HFFc6 (cell line): ENCODE measurements at regions not wholly inside any gene's neighbourhood (a gene's known extent, or its start where the extent isn't known, plus 50 kb on each side); places are given as distances from the start of the nearest gene placed in this dataset.
"Not testable (repeated sequence)": the region's sequence is repeated elsewhere in the genome, so short reads cannot be mapped to it uniquely, and the experiment has no call there.

ENCODE experiments used
- DNase-seq: peaks from one replicate; pipeline ENCODE4 v3.0.0-alpha.2; 2018
- H3K27ac Mint-ChIP-seq: 2 replicates; pipeline ENCODE4 v1.8.0; 2020; ENCODE audit warnings: mild to moderate bottlenecking, mixed read lengths
- H3K27me3 Mint-ChIP-seq: 2 replicates; pipeline ENCODE4 v1.8.0; 2021; ENCODE audit warnings: mild to moderate bottlenecking, moderate library complexity, mixed read lengths; ENCODE audit not compliant: insufficient read depth
- H3K36me3 Mint-ChIP-seq: 2 replicates; pipeline ENCODE4 v1.8.0; 2021; ENCODE audit warnings: low read depth, mixed read lengths
- H3K4me1 Mint-ChIP-seq: 2 replicates; pipeline ENCODE4 v1.8.0; 2020; ENCODE audit warnings: low read depth, mixed read lengths
- H3K4me3 Mint-ChIP-seq: 2 replicates; pipeline ENCODE4 v1.8.0; 2020; ENCODE audit warnings: mild to moderate bottlenecking, moderate library complexity, mixed read lengths
- H3K9me3 Mint-ChIP-seq: 2 replicates; pipeline ENCODE4 v1.8.0; 2020; ENCODE audit warnings: mild to moderate bottlenecking, mixed read lengths
- TF ChIP-seq, protein P1 (sequence below): fragments of 200-600 bp; sonication (generic); IDR thresholded peaks from 2 replicates; pipeline ENCODE4 v1.5.0; 2021; ENCODE audit warnings: antibody characterized with exemption, mild to moderate bottlenecking

DNA sequence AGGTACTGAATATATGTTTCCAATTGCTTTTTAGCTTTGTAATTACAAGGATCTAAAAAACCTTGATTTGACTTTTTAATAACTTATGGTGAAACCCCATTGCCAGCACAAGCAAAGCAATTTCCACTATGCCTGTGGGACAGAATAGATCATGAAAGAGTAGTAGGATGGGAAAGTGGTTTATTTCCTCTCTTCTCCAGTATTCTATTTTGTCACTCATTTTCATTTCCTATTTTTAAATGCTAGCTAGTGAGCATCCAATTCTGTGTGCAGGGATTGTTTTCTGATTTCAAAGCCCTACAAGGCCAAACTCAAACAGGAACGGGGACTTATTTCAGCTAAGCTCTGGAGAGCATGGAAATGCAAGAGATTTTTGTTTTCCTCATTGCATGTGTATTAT, 132.0 kb upstream of the TGFBR2 start:
- no peak for DNase-seq
- Mint-ChIP-seq H3K4me3 (no peak overlapping the region), H3K27ac (no peak overlapping the region), H3K4me1 (peaks cover 50% of the 10 kb centered on the region), H3K9me3 (peaks cover under 1% of the 10 kb centered on the region; the same call in 1 of the 2 replicates), H3K36me3 (peaks cover 2% of the 10 kb centered on the region), H3K27me3 (no peaks in the 10 kb centered on the region)
- TF ChIP-seq, protein P1, sequence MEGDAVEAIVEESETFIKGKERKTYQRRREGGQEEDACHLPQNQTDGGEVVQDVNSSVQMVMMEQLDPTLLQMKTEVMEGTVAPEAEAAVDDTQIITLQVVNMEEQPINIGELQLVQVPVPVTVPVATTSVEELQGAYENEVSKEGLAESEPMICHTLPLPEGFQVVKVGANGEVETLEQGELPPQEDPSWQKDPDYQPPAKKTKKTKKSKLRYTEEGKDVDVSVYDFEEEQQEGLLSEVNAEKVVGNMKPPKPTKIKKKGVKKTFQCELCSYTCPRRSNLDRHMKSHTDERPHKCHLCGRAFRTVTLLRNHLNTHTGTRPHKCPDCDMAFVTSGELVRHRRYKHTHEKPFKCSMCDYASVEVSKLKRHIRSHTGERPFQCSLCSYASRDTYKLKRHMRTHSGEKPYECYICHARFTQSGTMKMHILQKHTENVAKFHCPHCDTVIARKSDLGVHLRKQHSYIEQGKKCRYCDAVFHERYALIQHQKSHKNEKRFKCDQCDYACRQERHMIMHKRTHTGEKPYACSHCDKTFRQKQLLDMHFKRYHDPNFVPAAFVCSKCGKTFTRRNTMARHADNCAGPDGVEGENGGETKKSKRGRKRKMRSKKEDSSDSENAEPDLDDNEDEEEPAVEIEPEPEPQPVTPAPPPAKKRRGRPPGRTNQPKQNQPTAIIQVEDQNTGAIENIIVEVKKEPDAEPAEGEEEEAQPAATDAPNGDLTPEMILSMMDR: no peak

DNA sequence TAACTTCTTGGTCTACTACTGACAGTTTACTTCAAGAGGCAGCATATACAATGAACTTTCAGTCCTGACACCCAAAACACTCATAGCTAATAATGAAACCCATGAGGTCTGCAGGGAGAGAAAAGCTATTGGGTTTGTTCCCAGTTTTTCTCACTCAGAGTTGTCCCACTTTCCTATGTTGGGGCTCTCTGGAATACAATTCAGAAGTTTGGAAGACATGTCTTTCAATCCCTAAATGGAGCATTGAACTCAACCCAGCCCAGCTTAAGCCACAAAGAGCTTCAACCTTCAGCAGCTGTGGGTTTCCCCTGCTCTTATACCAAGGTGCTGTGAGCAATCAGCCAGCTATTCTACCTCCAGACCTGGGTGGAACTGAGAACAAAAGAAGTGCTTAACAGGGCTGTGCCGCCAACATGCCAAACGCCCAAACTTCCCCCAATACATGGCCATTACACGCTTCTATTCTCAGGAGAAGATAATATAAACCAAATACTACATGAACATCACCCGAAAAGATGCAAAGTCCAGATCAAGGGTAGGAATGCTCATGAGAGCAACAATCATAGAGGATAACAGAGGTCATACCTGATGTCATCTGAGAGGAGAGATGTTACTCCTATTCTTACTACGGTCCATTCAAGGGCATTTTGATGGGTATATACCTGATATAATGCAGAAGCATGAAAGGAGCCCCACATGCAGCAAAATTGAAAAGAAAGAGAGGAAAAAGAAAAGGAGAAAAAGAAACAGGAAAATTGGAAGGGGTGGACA, 131.2 kb upstream of the TGFBR2 start:
- no peak for DNase-seq
- H3K36me3 Mint-ChIP-seq: peaks cover 8% of the 10 kb centered on the region
- H3K27ac Mint-ChIP-seq: no peak overlapping the region
- H3K4me3 Mint-ChIP-seq: no peak overlapping the region
- peaks cover 45% of the 10 kb centered on the region for H3K4me1 Mint-ChIP-seq
- H3K9me3 Mint-ChIP-seq: peaks cover 6% of the 10 kb centered on the region; the same call in 1 of the 2 replicates
- no peaks in the 10 kb centered on the region for H3K27me3 Mint-ChIP-seq
- TF ChIP-seq, protein P1: no peak

DNA sequence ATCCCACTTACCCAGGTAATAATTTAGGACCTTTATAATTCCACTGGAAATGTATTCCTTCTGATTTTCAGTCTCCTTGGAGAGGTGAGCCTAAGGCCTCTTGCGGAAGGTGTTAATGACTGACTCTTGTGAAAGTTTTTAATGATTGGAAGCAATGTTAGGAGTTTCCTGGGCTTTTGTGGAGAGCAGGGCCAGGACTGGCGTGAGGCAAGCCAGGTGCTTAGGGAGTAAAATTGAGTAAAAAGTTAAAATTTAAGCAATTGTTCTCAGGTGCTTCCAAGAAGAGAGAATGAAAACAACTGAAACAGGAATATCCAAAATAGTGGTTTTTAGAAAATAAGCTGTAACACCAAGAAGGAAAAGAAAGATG, 130.6 kb upstream of the TGFBR2 start:
- peaks cover 39% of the 10 kb centered on the region for H3K4me1 Mint-ChIP-seq
- H3K36me3 Mint-ChIP-seq: peaks cover 8% of the 10 kb centered on the region
- H3K4me3 Mint-ChIP-seq: no peak overlapping the region
- TF ChIP-seq, protein P1: no peak
- H3K9me3 Mint-ChIP-seq: peaks cover 6% of the 10 kb centered on the region; the same call in 1 of the 2 replicates
- no peak for DNase-seq
- no peaks in the 10 kb centered on the region for H3K27me3 Mint-ChIP-seq
- no peak overlapping the region for H3K27ac Mint-ChIP-seq

DNA sequence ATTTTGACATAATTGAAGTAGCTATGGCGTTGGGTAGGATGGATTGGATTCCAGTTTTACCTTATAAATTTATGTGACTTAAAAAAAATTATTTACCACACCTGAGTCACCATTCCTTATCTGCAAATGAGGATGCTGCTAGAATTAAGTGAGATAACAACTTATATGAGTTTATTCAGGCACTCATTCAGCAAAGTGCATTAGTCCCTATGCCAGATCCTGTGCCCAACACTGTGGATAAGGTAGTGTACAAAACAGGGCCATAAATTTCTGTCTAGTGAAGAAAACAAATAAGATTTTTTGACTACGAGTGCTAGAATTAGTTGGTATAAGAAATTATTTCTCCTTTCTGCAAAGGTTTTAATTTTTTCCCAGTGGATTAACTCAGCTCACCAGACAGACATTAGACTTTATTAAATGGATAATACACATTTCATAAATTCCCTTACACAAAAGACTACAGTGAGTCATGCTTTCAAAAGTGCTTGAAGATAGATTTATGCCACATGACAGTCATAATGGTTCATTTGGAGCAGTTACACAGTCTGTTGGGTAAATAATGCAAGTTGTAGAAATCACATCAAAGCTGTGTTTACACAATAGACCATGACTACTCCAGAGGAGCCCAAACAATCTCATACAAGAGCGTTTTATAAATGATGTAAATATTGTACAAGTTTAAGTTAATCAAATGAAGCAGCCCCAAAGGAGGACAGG, 129.9 kb upstream of the TGFBR2 start:
- H3K4me3 Mint-ChIP-seq: no peak overlapping the region
- H3K27me3 Mint-ChIP-seq: no peaks in the 10 kb centered on the region
- H3K4me1 Mint-ChIP-seq: peaks cover 32% of the 10 kb centered on the region
- no peak overlapping the region; the same call in 1 of the 2 replicates for H3K27ac Mint-ChIP-seq
- DNase-seq: peak; percentile 38
- peaks cover 6% of the 10 kb centered on the region; the same call in 1 of the 2 replicates for H3K9me3 Mint-ChIP-seq
- TF ChIP-seq, protein P1: no peak
- H3K36me3 Mint-ChIP-seq: peaks cover 8% of the 10 kb centered on the region

DNA sequence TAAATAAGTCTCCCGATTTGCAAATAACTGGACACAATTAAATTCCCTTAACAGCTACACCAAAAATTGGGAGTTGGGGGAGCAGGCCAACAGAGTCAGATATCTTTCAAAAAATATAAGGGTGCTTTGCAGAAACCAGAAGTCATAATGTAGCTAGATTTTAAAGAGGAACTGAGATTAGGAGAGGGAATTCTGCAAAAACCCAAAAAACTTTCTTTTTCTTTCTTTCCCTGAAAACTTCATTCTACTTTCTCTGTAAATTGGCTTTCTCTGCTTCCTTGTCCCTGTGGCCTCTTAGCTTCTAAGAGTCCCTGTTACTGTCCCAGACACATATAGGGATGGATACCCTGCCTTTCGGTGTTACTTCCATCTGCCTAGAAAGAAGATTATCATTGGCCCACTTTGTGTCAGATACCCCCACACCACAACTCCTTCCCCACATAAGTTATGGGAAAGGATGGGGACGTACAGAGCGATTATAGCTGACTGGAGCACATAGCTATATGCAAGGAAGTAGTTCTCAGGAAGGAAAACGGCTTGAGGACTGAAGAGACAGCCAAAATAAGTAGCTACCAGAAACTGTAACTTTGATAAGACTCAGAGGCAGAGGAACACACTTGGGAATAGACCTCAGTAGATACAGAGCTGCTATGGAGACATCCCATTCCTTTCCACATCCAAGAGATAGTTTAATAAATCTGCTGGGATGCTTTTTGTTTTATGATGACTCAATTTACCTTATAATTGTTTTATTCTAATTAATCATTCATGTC, 129.1 kb upstream of the TGFBR2 start:
- H3K27me3 Mint-ChIP-seq: no peaks in the 10 kb centered on the region
- no peak for DNase-seq
- H3K4me3 Mint-ChIP-seq: no peak overlapping the region

DNA sequence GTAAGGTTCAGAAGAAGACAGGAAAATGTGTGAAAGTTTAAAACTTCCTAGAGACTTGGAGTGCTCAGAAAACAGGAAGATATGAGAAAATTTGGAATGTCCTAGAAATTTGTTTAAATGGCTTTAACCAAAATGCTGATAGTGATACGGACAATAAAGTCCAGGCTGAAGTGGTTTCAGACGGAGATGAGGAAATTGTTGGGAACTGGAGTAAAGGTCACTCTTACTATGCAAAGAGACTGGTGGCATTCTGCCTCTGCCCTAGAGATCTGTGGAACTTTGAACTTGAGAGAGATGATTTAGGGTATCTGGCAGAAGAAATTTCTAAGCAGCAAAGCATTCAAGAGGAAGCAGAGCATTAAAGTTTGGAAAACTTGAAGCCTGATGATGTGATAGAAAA, 126.7 kb upstream of the TGFBR2 start:
- DNase-seq, H3K36me3 Mint-ChIP-seq, H3K27me3 Mint-ChIP-seq, H3K9me3 Mint-ChIP-seq, H3K4me3 Mint-ChIP-seq, H3K27ac Mint-ChIP-seq: not testable (repeated sequence)
- peaks cover 28% of the 10 kb centered on the region for H3K4me1 Mint-ChIP-seq

More for the DNA sequence above, 129.1 kb upstream of the TGFBR2 start:
- Mint-ChIP-seq H3K36me3 (peaks cover 8% of the 10 kb centered on the region), H3K9me3 (peaks cover 6% of the 10 kb centered on the region; the same call in 1 of the 2 replicates), H3K27ac (no peak overlapping the region; the same call in 1 of the 2 replicates), H3K4me1 (peaks cover 26% of the 10 kb centered on the region)
- TF ChIP-seq, protein P1: no peak

DNA sequence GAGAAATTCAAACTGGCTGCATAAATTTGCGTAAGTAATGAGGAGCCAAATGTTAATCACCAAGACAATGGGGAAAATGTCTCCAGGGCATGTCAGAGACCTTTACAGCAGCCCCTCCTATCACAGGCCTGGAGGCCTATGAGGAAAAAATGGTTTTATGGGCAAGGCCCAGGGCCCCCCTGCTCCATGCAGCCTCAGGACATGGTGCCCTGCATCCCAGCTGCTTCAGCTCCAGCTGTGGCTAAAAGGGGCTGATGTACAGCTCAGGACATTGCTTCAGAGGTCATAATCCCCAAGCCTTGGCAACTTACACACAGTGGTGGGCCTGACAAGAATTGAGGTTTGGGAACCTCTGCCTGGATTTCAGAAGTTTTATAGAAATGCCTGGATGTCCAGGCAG, 126.2 kb upstream of the TGFBR2 start:
- peaks cover 28% of the 10 kb centered on the region for H3K4me1 Mint-ChIP-seq
- not testable (repeated sequence) for H3K27me3 Mint-ChIP-seq, DNase-seq, H3K27ac Mint-ChIP-seq, H3K4me3 Mint-ChIP-seq, H3K36me3 Mint-ChIP-seq, H3K9me3 Mint-ChIP-seq
